SK-N-SH treated with all-trans-retinoic acid at 6 μM for 48 hours (cell line): ENCODE measurements at regions not wholly inside any gene's neighbourhood (a gene's known extent, or its start where the extent isn't known, plus 50 kb on each side); places are given as distances from the start of the nearest gene placed in this dataset.

ENCODE experiments used
- ATAC-seq: fragments of 200-7000 bp; cut with Tn5 transposase; 3 replicates; pipeline ENCODE4 v1.9.1; 2020; ENCODE audit warnings: mild to moderate bottlenecking, moderate library complexity
- ARNTL ChIP-seq: fragments of 450-650 bp; formaldehyde crosslinking; IDR thresholded peaks from 2 replicates; pipeline ENCODE4 v1.5.0; 2020; ENCODE audit warnings: low read depth, mild to moderate bottlenecking, moderate library complexity, borderline replicate concordance
- BACH2 ChIP-seq: fragments of 250-450 bp; sonication (Bioruptor Pico); IDR thresholded peaks from 2 replicates; pipeline ENCODE4 v1.9.0; 2021; ENCODE audit warnings: mild to moderate bottlenecking, borderline replicate concordance
- CREB5 ChIP-seq: fragments of 250-450 bp; sonication (Bioruptor Pico); IDR thresholded peaks from 2 replicates; pipeline ENCODE4 v1.5.1; 2020; ENCODE audit warnings: low read depth, mild to moderate bottlenecking, moderate library complexity
- CSDC2 ChIP-seq: fragments of 250-450 bp; sonication (Bioruptor Pico); IDR thresholded peaks from 2 replicates; pipeline ENCODE4 v1.5.0; 2020; ENCODE audit warnings: mild to moderate bottlenecking, moderate library complexity
- CSRNP3 ChIP-seq: fragments of 250-450 bp; sonication (Bioruptor Pico); IDR thresholded peaks from 2 replicates; pipeline ENCODE4 v1.5.1; 2021; ENCODE audit warnings: mild to moderate bottlenecking, moderate library complexity
- ESRRG ChIP-seq: fragments of 250-450 bp; sonication (Bioruptor Pico); IDR thresholded peaks from 2 replicates; pipeline ENCODE4 v1.6.1; 2021; ENCODE audit warnings: mild to moderate bottlenecking
- GLIS3 ChIP-seq: fragments of 250-450 bp; sonication (Bioruptor Pico); IDR thresholded peaks from 2 replicates; pipeline ENCODE4 v1.5.0; 2020; ENCODE audit warnings: mild to moderate bottlenecking, moderate library complexity
- ISL1 ChIP-seq: fragments of 250-450 bp; sonication (Bioruptor Pico); IDR thresholded peaks from 2 replicates; pipeline ENCODE4 v2.1.2; 2022; ENCODE audit warnings: mild to moderate bottlenecking, moderate library complexity
- OSR1 ChIP-seq: fragments of 250-450 bp; sonication (Bioruptor Pico); IDR thresholded peaks from 2 replicates; pipeline ENCODE4 v1.8.0; 2022; ENCODE audit warnings: moderate library complexity, mild to moderate bottlenecking, inconsistent platforms
- POU6F1 ChIP-seq: fragments of 250-450 bp; sonication (Bioruptor Pico); IDR thresholded peaks from 2 replicates; pipeline ENCODE4 v1.8.0; 2021; ENCODE audit warnings: low read depth, mild to moderate bottlenecking, moderate library complexity, borderline replicate concordance
- PPARA ChIP-seq: fragments of 250-450 bp; sonication (Bioruptor Pico); IDR thresholded peaks from 2 replicates; pipeline ENCODE4 v1.5.0; 2020; ENCODE audit warnings: mild to moderate bottlenecking, borderline replicate concordance
- RARB ChIP-seq: fragments of 250-450 bp; sonication (Bioruptor Pico); IDR thresholded peaks from 2 replicates; pipeline ENCODE4 v1.8.0; 2021; ENCODE audit warnings: mild to moderate bottlenecking, moderate library complexity
- SNAI2 ChIP-seq: fragments of 250-450 bp; sonication (Bioruptor Pico); IDR thresholded peaks from 2 replicates; pipeline ENCODE4 v1.5.0; 2020; ENCODE audit warnings: mild to moderate bottlenecking, moderate library complexity
- TCF4 ChIP-seq: fragments of 250-450 bp; sonication (Bioruptor Pico); IDR thresholded peaks from 2 replicates; pipeline ENCODE4 v1.8.0; 2021; ENCODE audit warnings: mild to moderate bottlenecking, moderate library complexity, borderline replicate concordance
- TOX ChIP-seq: fragments of 250-450 bp; sonication (Bioruptor Pico); IDR thresholded peaks from 2 replicates; pipeline ENCODE4 v1.8.0; 2021; ENCODE audit warnings: mild to moderate bottlenecking, moderate library complexity, borderline replicate concordance
- TSHZ2 ChIP-seq: fragments of 250-450 bp; sonication (Bioruptor Pico); IDR thresholded peaks from 2 replicates; pipeline ENCODE4 v1.5.0; 2020; ENCODE audit warnings: mild to moderate bottlenecking, moderate library complexity
- ZC3H10 ChIP-seq: fragments of 250-450 bp; sonication (Bioruptor Pico); IDR thresholded peaks from 2 replicates; pipeline ENCODE4 v1.5.1; 2021; ENCODE audit warnings: mild to moderate bottlenecking, moderate library complexity
- ZFP3 ChIP-seq: fragments of 250-450 bp; sonication (Bioruptor Pico); IDR thresholded peaks from 2 replicates; pipeline ENCODE4 v1.5.0; 2020; ENCODE audit warnings: mild to moderate bottlenecking, moderate library complexity
- ZFP30 ChIP-seq: fragments of 450-650 bp; formaldehyde crosslinking; IDR thresholded peaks from 2 replicates; pipeline ENCODE4 v1.5.0; 2022; ENCODE audit warnings: mild to moderate bottlenecking, moderate library complexity
- ZNF565 ChIP-seq: fragments of 450-650 bp; formaldehyde crosslinking; conservative IDR thresholded peaks from 2 replicates; pipeline ENCODE4 v1.5.0; 2020; ENCODE audit warnings: low read depth, mild to moderate bottlenecking, moderate library complexity
- ZNF70 ChIP-seq: fragments of 450-650 bp; formaldehyde crosslinking; IDR thresholded peaks from 2 replicates; pipeline ENCODE4 v1.5.0; 2020; ENCODE audit warnings: mild to moderate bottlenecking, moderate library complexity
- ZNF8 ChIP-seq: fragments of 450-650 bp; formaldehyde crosslinking; IDR thresholded peaks from 2 replicates; pipeline ENCODE4 v1.5.0; 2020; ENCODE audit warnings: mild to moderate bottlenecking, moderate library complexity

DNA sequence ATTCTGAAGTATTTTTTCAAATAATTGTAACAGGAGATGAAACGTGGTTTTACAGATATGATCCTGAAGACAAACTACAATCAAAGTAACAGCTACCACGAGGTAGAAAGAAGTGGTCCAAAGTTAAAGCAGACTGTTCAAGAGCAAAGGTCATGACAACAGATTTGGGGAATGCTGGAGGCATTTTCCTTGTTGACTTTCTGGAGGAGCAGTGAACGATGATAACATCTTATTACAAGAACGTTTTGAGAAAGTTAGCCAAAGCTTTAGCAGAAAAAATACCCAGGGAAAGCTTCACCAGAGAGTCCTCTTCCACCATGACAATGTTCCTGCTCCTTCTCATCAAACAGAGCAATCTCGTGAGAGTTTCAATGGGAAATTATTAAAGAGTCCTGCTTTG is 145.4 kb upstream of the NREP start:
- TF ChIP-seq CREB5 (CRISPR knock-in tag) (no peak), ZNF565 (CRISPR knock-in tag) (no peak), GLIS3 (no peak), ISL1 (CRISPR knock-in tag) (no peak), ZC3H10 (no peak), BACH2 (no peak), TSHZ2 (CRISPR knock-in tag) (no peak), ZNF8 (CRISPR knock-in tag) (no peak), SNAI2 (CRISPR knock-in tag) (no peak), ARNTL (CRISPR knock-in tag) (no peak), RARB (CRISPR knock-in tag) (no peak), PPARA (CRISPR knock-in tag) (no peak), ZNF70 (no peak), OSR1 (CRISPR knock-in tag) (no peak), POU6F1 (CRISPR knock-in tag) (no peak), CSDC2 (CRISPR knock-in tag) (no peak)
- TF ChIP-seq, all 23 proteins: peak for 0
- no peak for ATAC-seq

- TF ChIP-seq ZNF8 (CRISPR knock-in tag): no peak
- no peak for TF ChIP-seq ZNF565 (CRISPR knock-in tag)
- TF ChIP-seq ISL1 (CRISPR knock-in tag): no peak
- TF ChIP-seq BACH2: no peak
- no peak for TF ChIP-seq CREB5 (CRISPR knock-in tag)
- TF ChIP-seq ZC3H10: no peak
- no peak for TF ChIP-seq TCF4 (CRISPR knock-in tag)
- no peak for TF ChIP-seq ZFP30 (CRISPR knock-in tag)
- TF ChIP-seq CSRNP3 (CRISPR knock-in tag): no peak
- no peak for TF ChIP-seq RARB (CRISPR knock-in tag)
- no peak for TF ChIP-seq GLIS3
- TF ChIP-seq ZNF70: no peak
- TF ChIP-seq TSHZ2 (CRISPR knock-in tag): no peak
- no peak for TF ChIP-seq OSR1 (CRISPR knock-in tag)
- TF ChIP-seq CSDC2 (CRISPR knock-in tag): no peak
- no peak for TF ChIP-seq SNAI2 (CRISPR knock-in tag)
- no peak for TF ChIP-seq ESRRG
- TF ChIP-seq ZFP3 (CRISPR knock-in tag): no peak
- no peak for TF ChIP-seq POU6F1 (CRISPR knock-in tag)
- TF ChIP-seq TOX (CRISPR knock-in tag): no peak
- ATAC-seq: no peak
Observed at GRCh38 chr5:111901296-111901695, 144.3 kb upstream of the NREP start.
